GM12872 (cell line): ENCODE measurements at regions not wholly inside any gene's neighbourhood (a gene's known extent, or its start where the extent isn't known, plus 50 kb on each side); places are given as distances from the start of the nearest gene placed in this dataset.

Experiments used
- TF ChIP-seq, protein P1 (sequence below): IDR thresholded peaks from 3 replicates; pipeline ENCODE4 v1.5.1; 2011; ENCODE audit warnings: low read depth, mild to moderate bottlenecking, low read length, moderate library complexity; ENCODE audit not compliant: insufficient read depth

DNA sequence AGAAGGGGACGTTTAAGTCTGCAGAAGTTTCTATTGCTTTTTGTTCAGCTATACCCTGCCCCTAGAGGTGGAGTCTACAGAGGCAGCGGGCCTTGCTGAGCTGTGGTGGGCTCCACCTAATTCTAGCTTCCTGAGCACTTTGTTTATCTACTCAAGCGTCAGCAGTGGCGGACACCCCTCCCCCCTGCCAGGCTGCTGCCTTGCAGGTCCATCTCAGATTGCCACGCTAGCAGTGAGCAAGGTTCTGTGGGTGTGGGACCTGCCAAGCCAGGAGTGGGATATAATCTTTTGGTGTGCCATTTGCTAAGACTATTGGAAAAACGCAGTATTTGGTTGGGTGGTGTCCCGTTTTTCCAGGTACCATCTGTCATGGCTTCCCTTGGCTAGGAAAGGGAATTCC, 147.3 kb upstream of the PRPS1L1 start:
- TF ChIP-seq, protein P1, sequence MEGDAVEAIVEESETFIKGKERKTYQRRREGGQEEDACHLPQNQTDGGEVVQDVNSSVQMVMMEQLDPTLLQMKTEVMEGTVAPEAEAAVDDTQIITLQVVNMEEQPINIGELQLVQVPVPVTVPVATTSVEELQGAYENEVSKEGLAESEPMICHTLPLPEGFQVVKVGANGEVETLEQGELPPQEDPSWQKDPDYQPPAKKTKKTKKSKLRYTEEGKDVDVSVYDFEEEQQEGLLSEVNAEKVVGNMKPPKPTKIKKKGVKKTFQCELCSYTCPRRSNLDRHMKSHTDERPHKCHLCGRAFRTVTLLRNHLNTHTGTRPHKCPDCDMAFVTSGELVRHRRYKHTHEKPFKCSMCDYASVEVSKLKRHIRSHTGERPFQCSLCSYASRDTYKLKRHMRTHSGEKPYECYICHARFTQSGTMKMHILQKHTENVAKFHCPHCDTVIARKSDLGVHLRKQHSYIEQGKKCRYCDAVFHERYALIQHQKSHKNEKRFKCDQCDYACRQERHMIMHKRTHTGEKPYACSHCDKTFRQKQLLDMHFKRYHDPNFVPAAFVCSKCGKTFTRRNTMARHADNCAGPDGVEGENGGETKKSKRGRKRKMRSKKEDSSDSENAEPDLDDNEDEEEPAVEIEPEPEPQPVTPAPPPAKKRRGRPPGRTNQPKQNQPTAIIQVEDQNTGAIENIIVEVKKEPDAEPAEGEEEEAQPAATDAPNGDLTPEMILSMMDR = no peak

DNA sequence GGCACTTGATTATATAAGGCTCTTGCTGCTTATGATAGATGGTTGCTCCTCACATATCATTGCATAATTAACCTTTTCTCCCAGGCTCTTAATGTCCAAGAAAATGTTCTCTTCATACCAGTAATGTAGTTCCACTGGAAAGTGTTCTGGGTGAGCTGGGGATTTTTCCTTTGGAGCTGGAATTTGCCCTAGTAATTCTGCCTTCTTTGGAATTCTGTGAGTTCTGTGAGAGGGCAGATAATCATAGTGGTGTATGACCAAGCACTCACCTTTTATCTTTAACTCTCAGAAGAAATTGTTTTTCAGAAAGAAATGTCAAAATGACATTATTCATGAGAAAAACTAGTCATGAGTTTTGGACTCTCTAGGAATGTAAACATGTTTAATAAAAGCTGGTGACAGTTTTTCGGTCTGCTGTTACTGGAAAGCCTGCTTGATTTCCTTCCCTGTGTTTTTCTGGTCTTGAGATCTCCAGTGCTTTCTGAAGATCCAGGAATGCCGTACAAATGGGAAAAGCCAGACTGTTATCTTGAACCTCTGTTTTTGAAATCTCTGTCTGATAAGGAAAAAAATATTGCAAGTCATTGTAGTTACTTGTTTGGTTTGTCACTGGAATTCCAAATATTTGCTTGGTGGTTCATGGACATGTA, 148.3 kb upstream of the PRPS1L1 start:
- TF ChIP-seq, protein P1 = no peak

DNA sequence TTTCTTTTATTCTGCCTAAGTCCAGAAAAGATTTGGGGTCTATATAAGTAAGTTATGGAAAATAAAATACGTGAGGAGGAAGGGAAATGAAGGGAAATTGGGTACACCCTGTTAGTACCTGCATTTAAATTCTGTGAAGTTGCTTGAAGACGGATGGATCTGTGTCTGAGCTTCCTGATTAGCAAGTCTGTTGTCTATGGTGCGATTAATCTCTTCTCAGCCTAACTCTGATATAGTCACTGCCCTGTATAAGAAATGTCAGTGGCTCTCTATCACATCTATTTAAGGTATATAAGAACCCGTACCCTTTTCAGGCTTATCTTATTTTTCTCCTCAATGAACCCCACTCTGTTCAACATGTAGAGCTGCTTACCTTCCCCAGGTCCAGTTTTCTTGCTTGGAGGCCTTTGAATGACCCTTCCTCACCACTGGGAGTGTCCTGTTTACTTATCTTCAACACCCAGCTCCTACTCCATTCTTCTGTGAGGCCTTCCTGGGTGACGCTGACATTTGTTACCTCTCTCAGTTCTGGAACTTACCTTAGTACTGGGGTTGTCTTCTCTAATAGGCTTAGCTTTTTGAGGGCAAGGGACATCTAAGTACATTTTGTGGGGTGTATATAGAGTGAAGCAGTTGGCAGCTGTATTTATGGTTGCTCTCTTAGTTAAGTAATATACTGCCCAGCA, 149.6 kb upstream of the PRPS1L1 start:
- TF ChIP-seq, protein P1 = no peak

DNA sequence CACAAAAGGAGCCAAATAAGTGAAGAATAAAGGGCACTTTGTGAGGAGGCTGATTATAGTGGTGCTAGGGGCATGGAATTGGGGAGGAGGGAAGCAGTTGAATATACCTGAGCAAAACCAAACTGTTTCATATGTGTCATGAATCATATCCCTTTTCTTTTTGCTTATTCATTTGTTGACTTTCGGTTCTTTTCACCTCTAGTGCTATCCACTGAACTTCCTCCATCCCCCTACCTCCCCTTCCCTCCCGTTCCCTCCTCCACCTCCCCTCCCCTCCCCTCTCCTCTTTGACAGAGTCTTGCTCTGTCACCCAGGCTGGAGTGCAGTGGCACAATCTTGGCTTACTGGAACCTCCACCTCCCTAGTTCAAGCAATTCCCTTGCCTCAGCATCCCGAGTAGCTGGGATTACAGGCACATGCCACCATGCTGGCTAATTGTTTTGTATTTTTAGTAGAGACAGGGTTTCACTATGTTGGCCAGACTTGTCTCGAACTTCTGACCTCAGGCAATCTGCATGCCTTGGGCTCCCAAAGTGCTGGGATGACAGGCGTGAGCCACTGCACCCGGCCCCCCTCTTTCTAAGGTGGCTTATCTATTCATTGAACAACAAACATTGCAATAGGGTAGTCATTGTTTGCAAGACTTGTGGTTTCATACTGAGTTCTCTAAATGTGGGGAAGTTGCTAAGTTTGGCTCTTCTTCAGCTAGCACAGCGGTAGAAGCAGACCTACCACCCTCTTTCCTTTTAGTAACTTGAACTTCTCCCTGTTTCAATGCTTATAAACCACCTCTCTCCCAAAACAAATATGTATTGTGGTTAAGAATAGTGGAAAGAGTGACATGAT, 150.4 kb upstream of the PRPS1L1 start:
- TF ChIP-seq, protein P1 = no peak

DNA sequence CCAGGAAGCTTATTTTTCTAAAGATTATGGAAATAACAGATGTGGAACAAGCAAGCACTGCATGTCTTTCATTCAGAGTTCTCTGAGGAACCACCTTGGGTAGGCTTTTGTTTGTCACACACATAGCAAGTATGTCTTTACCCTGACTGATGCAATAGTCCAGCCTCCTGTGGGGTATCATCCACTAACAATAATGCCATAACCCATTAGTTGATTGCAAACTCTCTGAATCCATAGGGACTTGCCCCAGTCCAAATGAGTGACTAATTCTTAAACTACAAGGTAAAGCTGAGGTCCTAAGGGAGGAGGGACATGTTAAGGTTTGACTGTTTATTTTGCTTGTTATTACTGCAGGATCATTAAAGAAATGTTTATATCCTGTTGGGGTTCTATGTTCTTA, 151.4 kb upstream of the PRPS1L1 start:
- TF ChIP-seq, protein P1 = no peak

DNA sequence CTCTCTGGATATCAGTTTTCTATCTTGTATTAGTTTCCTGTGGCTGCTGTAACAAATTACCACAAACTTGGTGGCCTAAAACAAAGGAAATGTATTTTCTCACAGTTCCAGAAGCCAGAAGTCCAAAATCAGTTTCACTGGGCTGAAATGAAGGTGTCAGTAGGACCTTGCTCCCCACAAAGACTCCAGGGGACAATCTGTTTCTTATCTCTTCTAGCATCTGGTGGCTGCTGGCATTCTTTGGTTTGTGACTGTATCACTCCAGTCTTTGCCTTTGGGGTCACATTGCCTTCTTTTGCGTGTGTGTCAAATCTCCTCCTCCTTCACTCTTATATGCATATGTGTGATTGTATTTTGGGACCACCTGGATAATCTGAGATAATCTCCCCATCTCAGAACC, 153.0 kb upstream of the PRPS1L1 start:
- TF ChIP-seq, protein P1 = no peak

DNA sequence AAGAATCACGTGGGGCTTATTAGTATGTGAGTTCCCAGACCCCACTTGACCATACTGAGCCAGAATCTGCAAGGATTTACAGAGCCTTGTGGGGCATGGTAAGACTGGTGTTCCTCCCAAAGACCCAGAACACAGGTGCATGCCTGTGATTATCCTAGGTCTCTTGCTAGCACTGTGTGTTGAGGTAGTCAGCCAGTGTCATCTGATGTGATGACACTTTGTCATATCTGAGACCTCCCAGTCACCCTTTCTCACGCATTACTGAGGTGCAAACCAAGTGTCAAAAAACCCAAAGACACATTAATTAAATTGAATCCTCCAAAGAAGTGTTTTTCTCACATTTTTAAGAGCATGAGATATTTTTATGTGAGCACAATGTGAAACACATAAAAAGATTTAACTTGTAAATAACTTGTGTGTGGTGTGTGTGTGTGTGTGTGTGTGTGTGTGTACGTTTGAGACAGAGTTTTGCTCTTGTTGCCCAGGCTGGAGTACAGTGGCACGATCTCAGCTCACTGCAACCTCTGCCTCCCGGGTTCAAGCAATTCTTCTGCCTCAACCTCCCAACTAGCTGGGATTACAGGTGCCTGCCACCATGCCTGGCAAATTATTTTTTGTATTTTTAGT, 162.0 kb upstream of the PRPS1L1 start:
- TF ChIP-seq, protein P1 = no peak
